ENCODE measurements at regions not wholly inside any gene's neighbourhood (a gene's known extent, or its start where the extent isn't known, plus 50 kb on each side); places are given as distances from the start of the nearest gene placed in this dataset.

DNA sequence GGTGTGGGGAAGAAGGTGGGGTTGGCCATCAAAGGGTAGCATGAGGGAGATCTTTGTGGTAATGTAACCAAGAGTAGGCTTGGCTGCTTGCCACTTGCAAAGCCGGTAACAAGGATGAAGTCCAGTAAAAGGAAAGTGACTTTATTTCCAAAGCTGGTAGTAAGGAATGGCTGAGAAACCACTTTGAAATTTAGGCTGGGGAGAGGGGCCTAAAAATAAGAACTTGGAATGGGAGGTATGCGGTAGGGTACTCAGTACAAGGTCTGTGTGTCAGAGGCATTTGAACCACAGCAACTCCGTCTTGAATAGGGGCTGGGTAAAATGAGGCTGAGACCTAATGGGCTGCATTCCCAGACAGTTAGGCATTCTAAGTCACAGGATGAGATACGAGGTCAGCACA is 216.0 kb upstream of the ISX start:
- TF ChIP-seq, protein P1, sequence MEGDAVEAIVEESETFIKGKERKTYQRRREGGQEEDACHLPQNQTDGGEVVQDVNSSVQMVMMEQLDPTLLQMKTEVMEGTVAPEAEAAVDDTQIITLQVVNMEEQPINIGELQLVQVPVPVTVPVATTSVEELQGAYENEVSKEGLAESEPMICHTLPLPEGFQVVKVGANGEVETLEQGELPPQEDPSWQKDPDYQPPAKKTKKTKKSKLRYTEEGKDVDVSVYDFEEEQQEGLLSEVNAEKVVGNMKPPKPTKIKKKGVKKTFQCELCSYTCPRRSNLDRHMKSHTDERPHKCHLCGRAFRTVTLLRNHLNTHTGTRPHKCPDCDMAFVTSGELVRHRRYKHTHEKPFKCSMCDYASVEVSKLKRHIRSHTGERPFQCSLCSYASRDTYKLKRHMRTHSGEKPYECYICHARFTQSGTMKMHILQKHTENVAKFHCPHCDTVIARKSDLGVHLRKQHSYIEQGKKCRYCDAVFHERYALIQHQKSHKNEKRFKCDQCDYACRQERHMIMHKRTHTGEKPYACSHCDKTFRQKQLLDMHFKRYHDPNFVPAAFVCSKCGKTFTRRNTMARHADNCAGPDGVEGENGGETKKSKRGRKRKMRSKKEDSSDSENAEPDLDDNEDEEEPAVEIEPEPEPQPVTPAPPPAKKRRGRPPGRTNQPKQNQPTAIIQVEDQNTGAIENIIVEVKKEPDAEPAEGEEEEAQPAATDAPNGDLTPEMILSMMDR (IDR thresholded peaks at IDR 0.05; ENCODE audit: low read depth, low read length, missing input control): no peak
- TF ChIP-seq GABPA (IDR thresholded peaks at IDR 0.05 in 1 of 2, conservative IDR thresholded peaks at IDR 0.05 in 1 of 2) (no peak), SP1 (IDR thresholded peaks at IDR 0.05) (no peak), YY1 (IDR thresholded peaks at IDR 0.05) (no peak), JUND (IDR thresholded peaks at IDR 0.05) (no peak), RAD21 (IDR thresholded peaks at IDR 0.05) (no peak), TAF1 (conservative IDR thresholded peaks at IDR 0.05) (no peak), NR2F2 (IDR thresholded peaks at IDR 0.05) (no peak), HNF4G (IDR thresholded peaks at IDR 0.05) (no peak)
- TF ChIP-seq, protein P2, sequence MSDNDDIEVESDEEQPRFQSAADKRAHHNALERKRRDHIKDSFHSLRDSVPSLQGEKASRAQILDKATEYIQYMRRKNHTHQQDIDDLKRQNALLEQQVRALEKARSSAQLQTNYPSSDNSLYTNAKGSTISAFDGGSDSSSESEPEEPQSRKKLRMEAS (IDR thresholded peaks at IDR 0.05): no peak
- TF ChIP-seq, protein P3, sequence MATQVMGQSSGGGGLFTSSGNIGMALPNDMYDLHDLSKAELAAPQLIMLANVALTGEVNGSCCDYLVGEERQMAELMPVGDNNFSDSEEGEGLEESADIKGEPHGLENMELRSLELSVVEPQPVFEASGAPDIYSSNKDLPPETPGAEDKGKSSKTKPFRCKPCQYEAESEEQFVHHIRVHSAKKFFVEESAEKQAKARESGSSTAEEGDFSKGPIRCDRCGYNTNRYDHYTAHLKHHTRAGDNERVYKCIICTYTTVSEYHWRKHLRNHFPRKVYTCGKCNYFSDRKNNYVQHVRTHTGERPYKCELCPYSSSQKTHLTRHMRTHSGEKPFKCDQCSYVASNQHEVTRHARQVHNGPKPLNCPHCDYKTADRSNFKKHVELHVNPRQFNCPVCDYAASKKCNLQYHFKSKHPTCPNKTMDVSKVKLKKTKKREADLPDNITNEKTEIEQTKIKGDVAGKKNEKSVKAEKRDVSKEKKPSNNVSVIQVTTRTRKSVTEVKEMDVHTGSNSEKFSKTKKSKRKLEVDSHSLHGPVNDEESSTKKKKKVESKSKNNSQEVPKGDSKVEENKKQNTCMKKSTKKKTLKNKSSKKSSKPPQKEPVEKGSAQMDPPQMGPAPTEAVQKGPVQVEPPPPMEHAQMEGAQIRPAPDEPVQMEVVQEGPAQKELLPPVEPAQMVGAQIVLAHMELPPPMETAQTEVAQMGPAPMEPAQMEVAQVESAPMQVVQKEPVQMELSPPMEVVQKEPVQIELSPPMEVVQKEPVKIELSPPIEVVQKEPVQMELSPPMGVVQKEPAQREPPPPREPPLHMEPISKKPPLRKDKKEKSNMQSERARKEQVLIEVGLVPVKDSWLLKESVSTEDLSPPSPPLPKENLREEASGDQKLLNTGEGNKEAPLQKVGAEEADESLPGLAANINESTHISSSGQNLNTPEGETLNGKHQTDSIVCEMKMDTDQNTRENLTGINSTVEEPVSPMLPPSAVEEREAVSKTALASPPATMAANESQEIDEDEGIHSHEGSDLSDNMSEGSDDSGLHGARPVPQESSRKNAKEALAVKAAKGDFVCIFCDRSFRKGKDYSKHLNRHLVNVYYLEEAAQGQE (IDR thresholded peaks at IDR 0.05): no peak
- TF ChIP-seq, protein P4, sequence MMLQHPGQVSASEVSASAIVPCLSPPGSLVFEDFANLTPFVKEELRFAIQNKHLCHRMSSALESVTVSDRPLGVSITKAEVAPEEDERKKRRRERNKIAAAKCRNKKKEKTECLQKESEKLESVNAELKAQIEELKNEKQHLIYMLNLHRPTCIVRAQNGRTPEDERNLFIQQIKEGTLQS (IDR thresholded peaks at IDR 0.05): no peak
- TF ChIP-seq, protein P5, sequence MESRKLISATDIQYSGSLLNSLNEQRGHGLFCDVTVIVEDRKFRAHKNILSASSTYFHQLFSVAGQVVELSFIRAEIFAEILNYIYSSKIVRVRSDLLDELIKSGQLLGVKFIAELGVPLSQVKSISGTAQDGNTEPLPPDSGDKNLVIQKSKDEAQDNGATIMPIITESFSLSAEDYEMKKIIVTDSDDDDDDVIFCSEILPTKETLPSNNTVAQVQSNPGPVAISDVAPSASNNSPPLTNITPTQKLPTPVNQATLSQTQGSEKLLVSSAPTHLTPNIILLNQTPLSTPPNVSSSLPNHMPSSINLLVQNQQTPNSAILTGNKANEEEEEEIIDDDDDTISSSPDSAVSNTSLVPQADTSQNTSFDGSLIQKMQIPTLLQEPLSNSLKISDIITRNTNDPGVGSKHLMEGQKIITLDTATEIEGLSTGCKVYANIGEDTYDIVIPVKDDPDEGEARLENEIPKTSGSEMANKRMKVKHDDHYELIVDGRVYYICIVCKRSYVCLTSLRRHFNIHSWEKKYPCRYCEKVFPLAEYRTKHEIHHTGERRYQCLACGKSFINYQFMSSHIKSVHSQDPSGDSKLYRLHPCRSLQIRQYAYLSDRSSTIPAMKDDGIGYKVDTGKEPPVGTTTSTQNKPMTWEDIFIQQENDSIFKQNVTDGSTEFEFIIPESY (IDR thresholded peaks at IDR 0.05): no peak
